ENCODE measurements at regions not wholly inside any gene's neighbourhood (a gene's known extent, or its start where the extent isn't known, plus 50 kb on each side); places are given as distances from the start of the nearest gene placed in this dataset.
"Not testable (repeated sequence)": the region's sequence is repeated elsewhere in the genome, so short reads cannot be mapped to it uniquely, and the experiment has no call there.

DNA sequence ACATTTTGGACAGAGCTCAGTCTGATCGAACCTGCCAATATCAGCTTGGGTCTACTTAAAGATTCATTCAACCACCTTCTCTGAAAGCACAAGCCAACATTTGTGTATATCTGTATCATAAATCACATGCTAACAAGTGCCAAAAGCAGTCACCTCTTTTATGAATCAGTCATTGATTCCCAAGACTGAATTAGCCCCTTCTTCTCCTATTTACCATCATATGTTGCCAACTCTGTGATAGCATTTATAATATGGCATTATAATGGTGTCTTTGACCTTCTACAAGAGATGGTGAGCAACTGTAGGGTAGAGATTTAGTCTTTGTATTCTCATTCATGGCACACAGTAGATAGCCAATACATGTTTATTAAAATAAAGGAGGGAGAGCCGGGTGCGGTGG, 61.4 kb downstream of the DDX53 start:
- no peak overlapping the region for H3K27ac ChIP-seq (ENCODE audit: low read depth, low read length, severe bottlenecking)
- no peak overlapping the region for H3K4me3 ChIP-seq (ENCODE audit: extremely low read depth, insufficient read depth, low read length, poor library complexity, severe bottlenecking)
- H3K36me3 ChIP-seq (ENCODE audit: control insufficient read depth, insufficient read depth, low read length), result no peaks in the 10 kb centered on the region
- H3K4me1 ChIP-seq (ENCODE audit: control insufficient read depth, insufficient read depth, low read length, poor library complexity, severe bottlenecking), result no peaks in the 10 kb centered on the region
- no peaks in the 10 kb centered on the region for H3K9me3 ChIP-seq (ENCODE audit: control insufficient read depth, low read length)
- 100% methylated on average over 2 of the region's 3 CpGs; no CpG with 5 or more reads in 1 of the 2 experiments for WGBS, 2 experiments (ENCODE audit: insufficient coverage in 2 of 2)

DNA sequence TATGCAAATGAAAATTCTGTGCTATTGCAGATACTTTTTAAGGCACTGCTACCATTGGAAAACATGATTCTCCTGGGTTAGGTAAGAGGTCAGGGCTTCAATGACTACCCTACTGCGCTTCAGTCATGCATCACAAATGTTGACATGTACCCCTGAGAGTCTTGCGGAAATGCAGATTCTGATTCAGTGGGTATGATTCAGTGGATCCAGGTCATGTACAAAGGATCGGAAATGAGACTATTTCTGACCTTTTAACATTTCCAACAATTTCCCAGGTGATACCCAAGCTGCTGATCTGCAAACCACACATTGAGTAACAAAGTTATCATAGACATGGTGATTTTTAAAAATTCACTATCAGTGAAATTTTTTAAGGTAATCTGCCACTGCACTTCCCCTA, 62.6 kb downstream of the DDX53 start:
- Histone ChIP-seq H3K4me1 (ENCODE audit: control insufficient read depth, insufficient read depth, low read length, poor library complexity, severe bottlenecking) (no peaks in the 10 kb centered on the region), H3K9me3 (ENCODE audit: control insufficient read depth, low read length) (no peaks in the 10 kb centered on the region), H3K4me3 (ENCODE audit: extremely low read depth, insufficient read depth, low read length, poor library complexity, severe bottlenecking) (no peak overlapping the region), H3K27ac (ENCODE audit: low read depth, low read length, severe bottlenecking) (no peak overlapping the region), H3K36me3 (ENCODE audit: control insufficient read depth, insufficient read depth, low read length) (no peaks in the 10 kb centered on the region)
- WGBS, 2 experiments (ENCODE audit: insufficient coverage in 2 of 2), result 83% methylated on average over 1 of the region's 3 CpGs; no CpG with 5 or more reads in 1 of the 2 experiments

DNA sequence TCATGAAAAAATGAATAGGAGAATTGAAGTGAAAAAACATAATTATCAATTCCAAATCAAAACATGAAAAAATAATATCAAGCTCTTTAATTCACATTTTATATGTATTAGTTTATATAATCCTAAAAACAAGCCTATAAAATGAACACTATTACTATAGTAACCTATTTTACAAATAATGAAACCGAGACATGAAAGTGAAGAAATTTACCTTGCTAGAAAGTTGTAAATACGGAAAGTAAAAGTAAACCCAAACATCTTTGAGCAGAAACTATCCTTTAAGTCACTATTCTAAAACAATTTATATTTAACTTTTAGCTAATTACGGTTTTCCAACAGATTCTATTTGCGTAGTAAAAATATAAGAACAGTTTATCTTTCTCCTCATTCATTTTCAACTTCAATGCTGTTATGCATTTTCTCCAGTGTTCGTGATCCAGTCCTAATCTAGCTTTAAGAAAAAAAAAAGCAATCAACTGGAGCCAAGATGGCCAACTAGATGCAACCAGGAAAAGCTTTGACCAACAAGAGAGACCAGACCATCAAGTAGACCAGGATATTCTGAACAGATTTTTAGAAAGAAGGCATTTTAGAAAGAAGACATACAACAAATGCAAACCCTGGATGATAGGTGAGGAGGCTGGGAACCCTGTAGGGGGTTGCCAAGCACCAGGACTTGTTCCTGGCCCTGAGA, 67.0 kb downstream of the DDX53 start:
- Histone ChIP-seq H3K27ac (ENCODE audit: low read depth, low read length, severe bottlenecking) (no peak overlapping the region), H3K36me3 (ENCODE audit: control insufficient read depth, insufficient read depth, low read length) (no peaks in the 10 kb centered on the region), H3K4me1 (ENCODE audit: control insufficient read depth, insufficient read depth, low read length, poor library complexity, severe bottlenecking) (no peaks in the 10 kb centered on the region), H3K9me3 (ENCODE audit: control insufficient read depth, low read length) (no peaks in the 10 kb centered on the region), H3K4me3 (ENCODE audit: extremely low read depth, insufficient read depth, low read length, poor library complexity, severe bottlenecking) (no peak overlapping the region)
- WGBS, 2 experiments (ENCODE audit: insufficient coverage in 2 of 2), result 86% methylated on average over 2 of the region's 5 CpGs; no CpG with 5 or more reads in 1 of the 2 experiments

DNA sequence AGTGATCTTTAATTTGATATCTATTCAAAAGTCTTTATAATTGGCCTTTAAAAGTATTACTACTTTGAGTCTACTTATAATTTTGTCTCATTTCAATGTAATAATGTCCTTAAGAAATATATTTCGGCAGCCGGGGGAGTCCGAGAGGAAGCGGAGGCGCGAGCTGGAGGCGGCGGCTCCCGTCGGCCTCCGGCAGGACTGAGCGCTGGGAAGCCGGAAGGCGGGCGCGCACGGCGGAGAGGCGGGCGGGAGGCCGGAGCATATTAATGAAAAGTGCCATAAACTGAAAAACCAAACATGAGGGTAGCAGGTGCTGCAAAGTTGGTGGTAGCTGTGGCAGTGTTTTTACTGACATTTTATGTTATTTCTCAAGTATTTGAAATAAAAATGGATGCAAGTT, 75.7 kb downstream of the DDX53 start:
- H3K27ac ChIP-seq (ENCODE audit: low read depth, low read length, severe bottlenecking); H3K4me1 ChIP-seq (ENCODE audit: control insufficient read depth, insufficient read depth, low read length, poor library complexity, severe bottlenecking); H3K4me3 ChIP-seq (ENCODE audit: extremely low read depth, insufficient read depth, low read length, poor library complexity, severe bottlenecking); H3K36me3 ChIP-seq (ENCODE audit: control insufficient read depth, insufficient read depth, low read length); H3K9me3 ChIP-seq (ENCODE audit: control insufficient read depth, low read length): not testable (repeated sequence)
- 85% methylated on average over 5 of the region's 21 CpGs; no CpG with 5 or more reads in 1 of the 2 experiments for WGBS, 2 experiments (ENCODE audit: insufficient coverage in 2 of 2)

DNA sequence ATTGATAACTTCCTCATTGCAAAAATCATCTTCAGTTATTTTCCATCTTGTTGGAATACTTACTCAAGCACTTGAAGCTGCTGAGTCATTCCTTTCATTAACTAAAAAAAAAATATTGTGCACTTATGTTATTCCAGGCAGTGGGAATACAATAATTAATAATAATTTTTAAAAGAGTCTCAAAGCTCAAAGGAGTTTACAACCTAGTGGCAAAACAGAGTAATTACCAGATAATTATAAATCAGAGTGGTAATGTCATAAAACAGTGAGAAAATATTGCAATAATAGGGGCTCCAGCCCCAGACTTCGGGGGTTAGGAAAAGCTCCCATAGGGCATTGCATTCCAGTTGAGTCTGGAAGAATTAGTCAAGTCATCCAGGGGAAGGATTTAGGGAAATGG, 79.6 kb downstream of the DDX53 start:
- no peaks in the 10 kb centered on the region for H3K9me3 ChIP-seq (ENCODE audit: control insufficient read depth, low read length)
- H3K27ac ChIP-seq (ENCODE audit: low read depth, low read length, severe bottlenecking), result no peak overlapping the region
- no CpG with 5 or more reads among the region's 1 CpG for WGBS, 2 experiments (ENCODE audit: insufficient coverage in 2 of 2)
- no peaks in the 10 kb centered on the region for H3K36me3 ChIP-seq (ENCODE audit: control insufficient read depth, insufficient read depth, low read length)
- no peak overlapping the region for H3K4me3 ChIP-seq (ENCODE audit: extremely low read depth, insufficient read depth, low read length, poor library complexity, severe bottlenecking)
- H3K4me1 ChIP-seq (ENCODE audit: control insufficient read depth, insufficient read depth, low read length, poor library complexity, severe bottlenecking), result no peaks in the 10 kb centered on the region

DNA sequence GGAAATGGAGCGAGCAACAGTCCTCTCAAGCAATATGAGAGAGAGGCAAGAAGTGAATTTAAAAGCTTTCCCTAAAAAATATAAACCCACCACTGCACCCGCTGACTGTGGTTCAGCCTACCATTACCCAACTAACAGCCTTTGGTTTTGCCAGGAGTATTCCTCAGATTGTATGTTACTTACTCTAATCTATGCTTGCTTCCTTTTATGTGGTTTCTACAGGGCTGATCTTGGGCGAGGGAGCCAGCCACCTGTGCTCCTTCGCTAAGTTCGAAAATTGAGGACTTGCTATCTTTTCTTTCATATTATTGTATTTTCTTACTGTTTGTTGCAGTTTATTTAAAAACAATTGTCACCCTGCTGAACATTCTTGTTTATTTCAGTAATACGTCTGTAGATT, 101.1 kb downstream of the DDX53 start:
- no peaks in the 10 kb centered on the region for H3K36me3 ChIP-seq (ENCODE audit: control insufficient read depth, insufficient read depth, low read length)
- 80% methylated on average over 1 of the region's 6 CpGs; no CpG with 5 or more reads in 1 of the 2 experiments for WGBS, 2 experiments (ENCODE audit: insufficient coverage in 2 of 2)
- H3K4me1 ChIP-seq (ENCODE audit: control insufficient read depth, insufficient read depth, low read length, poor library complexity, severe bottlenecking), result no peaks in the 10 kb centered on the region
- H3K9me3 ChIP-seq (ENCODE audit: control insufficient read depth, low read length), result no peaks in the 10 kb centered on the region
- no peak overlapping the region for H3K4me3 ChIP-seq (ENCODE audit: extremely low read depth, insufficient read depth, low read length, poor library complexity, severe bottlenecking)
- no peak overlapping the region for H3K27ac ChIP-seq (ENCODE audit: low read depth, low read length, severe bottlenecking)

DNA sequence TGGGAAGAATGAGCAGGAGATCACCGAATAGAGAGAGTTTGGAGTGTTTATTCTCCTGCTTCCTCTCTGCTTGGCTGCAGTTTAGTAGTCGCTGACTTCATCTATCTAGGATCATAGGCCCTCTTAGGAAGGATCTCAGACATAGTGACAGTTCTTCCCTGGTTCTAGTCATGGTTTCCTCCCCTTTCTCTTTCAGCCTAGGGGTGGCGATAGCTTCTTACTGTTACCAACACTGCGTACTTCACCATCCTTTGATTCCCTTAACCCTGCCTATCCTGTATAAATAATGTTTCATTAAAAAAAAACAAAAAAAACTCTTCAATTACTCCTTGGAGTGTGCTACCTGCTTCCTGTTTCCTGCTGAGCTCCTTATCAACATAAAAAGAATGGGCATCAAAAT, 103.8 kb downstream of the DDX53 start:
- Histone ChIP-seq H3K4me3 (ENCODE audit: extremely low read depth, insufficient read depth, low read length, poor library complexity, severe bottlenecking) (no peak overlapping the region), H3K9me3 (ENCODE audit: control insufficient read depth, low read length) (no peaks in the 10 kb centered on the region), H3K27ac (ENCODE audit: low read depth, low read length, severe bottlenecking) (no peak overlapping the region), H3K36me3 (ENCODE audit: control insufficient read depth, insufficient read depth, low read length) (no peaks in the 10 kb centered on the region), H3K4me1 (ENCODE audit: control insufficient read depth, insufficient read depth, low read length, poor library complexity, severe bottlenecking) (no peaks in the 10 kb centered on the region)
- WGBS, 2 experiments (ENCODE audit: insufficient coverage in 2 of 2), result 100% methylated on average over 1 of the region's 4 CpGs; no CpG with 5 or more reads in 1 of the 2 experiments

DNA sequence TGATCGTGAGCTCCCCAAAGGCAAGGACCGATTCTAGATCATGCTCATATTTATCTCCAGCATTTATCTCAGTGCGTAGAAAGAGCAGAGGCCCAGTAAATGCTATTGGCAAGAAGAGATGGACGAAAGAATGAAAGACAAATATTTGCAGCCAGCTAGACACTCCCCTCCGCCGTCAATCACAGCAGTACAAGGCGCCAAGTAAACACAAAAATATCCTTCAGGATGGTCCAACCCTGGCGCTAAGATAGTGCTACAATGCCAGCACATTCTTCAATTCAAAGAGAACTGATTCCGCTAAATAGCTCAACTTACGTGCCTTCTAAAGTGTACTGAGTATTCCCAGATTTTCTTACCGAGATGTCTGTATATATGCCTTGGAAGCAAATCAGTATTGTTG, 114.5 kb downstream of the DDX53 start:
- H3K4me3 ChIP-seq (ENCODE audit: extremely low read depth, insufficient read depth, low read length, poor library complexity, severe bottlenecking), result no peak overlapping the region
- H3K9me3 ChIP-seq (ENCODE audit: control insufficient read depth, low read length), result no peaks in the 10 kb centered on the region
- H3K27ac ChIP-seq (ENCODE audit: low read depth, low read length, severe bottlenecking), result no peak overlapping the region
- no peaks in the 10 kb centered on the region for H3K4me1 ChIP-seq (ENCODE audit: control insufficient read depth, insufficient read depth, low read length, poor library complexity, severe bottlenecking)
- 44 to 100% methylated on average over 2 to 3 of the region's 11 CpGs for WGBS, 2 experiments (ENCODE audit: insufficient coverage in 2 of 2)
- H3K36me3 ChIP-seq (ENCODE audit: control insufficient read depth, insufficient read depth, low read length), result no peaks in the 10 kb centered on the region

DNA sequence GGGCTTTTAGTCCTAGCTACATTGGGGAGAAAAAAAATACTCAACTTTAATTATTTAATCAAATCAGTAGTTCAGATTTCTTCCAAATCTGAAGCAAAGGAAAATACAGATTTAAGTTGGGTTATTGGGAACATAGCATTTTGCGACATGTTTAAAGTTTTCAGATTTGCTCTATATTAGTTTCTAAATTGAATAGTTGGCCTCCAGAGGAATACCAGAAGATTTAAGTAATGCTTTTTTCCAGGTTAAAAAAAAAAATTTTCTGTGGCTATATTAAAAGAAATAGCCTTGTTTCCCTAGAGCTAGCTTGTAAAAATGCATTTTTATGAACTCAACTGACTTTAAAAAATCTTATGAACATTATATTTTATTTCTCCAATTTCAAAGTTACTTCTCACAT, 115.9 kb downstream of the DDX53 start:
- no peaks in the 10 kb centered on the region for H3K36me3 ChIP-seq (ENCODE audit: control insufficient read depth, insufficient read depth, low read length)
- no peak overlapping the region for H3K27ac ChIP-seq (ENCODE audit: low read depth, low read length, severe bottlenecking)
- H3K9me3 ChIP-seq (ENCODE audit: control insufficient read depth, low read length), result no peaks in the 10 kb centered on the region
- no peak overlapping the region for H3K4me3 ChIP-seq (ENCODE audit: extremely low read depth, insufficient read depth, low read length, poor library complexity, severe bottlenecking)
- H3K4me1 ChIP-seq (ENCODE audit: control insufficient read depth, insufficient read depth, low read length, poor library complexity, severe bottlenecking), result no peaks in the 10 kb centered on the region
- WGBS, 2 experiments (ENCODE audit: insufficient coverage in 2 of 2), result no CpG with 5 or more reads among the region's 1 CpG

DNA sequence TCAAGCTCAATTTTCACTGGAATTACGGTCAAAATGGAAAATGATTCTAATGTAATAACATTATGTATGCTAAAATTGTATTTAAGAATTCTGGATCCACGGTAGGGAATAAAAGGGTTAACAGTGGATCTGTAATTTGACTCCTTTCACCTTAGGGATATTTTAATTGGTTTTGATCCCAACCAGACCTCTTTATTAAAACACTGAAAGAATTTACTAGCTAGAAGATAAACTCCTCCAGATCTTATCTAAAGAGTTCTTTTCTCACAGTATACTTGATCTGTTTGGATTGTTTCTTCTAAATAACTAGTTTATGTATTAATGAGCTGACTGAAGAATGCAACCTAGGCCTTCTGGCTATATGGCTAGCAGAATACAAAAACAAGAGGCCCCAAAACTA, 118.4 kb downstream of the DDX53 start:
- Histone ChIP-seq H3K27ac (ENCODE audit: low read depth, low read length, severe bottlenecking) (no peak overlapping the region), H3K4me1 (ENCODE audit: control insufficient read depth, insufficient read depth, low read length, poor library complexity, severe bottlenecking) (no peaks in the 10 kb centered on the region), H3K4me3 (ENCODE audit: extremely low read depth, insufficient read depth, low read length, poor library complexity, severe bottlenecking) (no peak overlapping the region), H3K9me3 (ENCODE audit: control insufficient read depth, low read length) (no peaks in the 10 kb centered on the region), H3K36me3 (ENCODE audit: control insufficient read depth, insufficient read depth, low read length) (no peaks in the 10 kb centered on the region)
- WGBS, 2 experiments (ENCODE audit: insufficient coverage in 2 of 2), result no CpG with 5 or more reads among the region's 2 CpGs

DNA sequence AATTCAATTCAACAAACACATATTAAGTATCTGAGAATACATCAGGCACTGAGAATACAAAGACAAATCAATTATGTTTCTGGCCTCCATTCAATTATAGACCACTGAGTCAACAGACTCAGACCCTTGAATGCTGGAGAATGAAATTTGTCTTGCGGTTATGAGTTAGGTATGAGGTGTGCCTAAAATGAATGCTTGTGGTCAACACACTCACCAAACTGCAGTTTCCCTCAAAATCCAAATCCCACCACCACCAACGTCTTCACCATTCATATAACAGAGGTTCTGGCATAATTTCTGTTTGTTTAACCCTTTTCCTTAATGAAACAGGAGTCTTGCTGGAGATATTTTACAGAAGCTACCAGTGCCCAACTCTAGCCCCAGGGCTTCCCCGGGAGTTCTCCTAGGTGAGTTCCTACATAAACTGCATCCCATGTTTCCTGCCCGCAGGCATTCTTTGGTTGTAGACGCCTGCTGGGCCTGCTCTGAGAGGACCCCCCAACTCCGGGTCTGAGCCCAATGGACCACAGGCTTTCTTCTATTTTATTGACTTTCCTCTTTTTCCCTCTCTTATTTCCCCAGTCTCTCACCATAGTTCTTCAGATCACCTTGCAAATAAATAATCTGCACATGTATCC, 119.2 kb downstream of the DDX53 start:
- no peaks in the 10 kb centered on the region for H3K36me3 ChIP-seq (ENCODE audit: control insufficient read depth, insufficient read depth, low read length)
- H3K4me1 ChIP-seq (ENCODE audit: control insufficient read depth, insufficient read depth, low read length, poor library complexity, severe bottlenecking), result no peaks in the 10 kb centered on the region
- WGBS, 2 experiments (ENCODE audit: insufficient coverage in 2 of 2), result 73 to 81% methylated on average over 3 to 4 of the region's 6 CpGs
- no peaks in the 10 kb centered on the region for H3K9me3 ChIP-seq (ENCODE audit: control insufficient read depth, low read length)
- H3K27ac ChIP-seq (ENCODE audit: low read depth, low read length, severe bottlenecking), result no peak overlapping the region
- H3K4me3 ChIP-seq (ENCODE audit: extremely low read depth, insufficient read depth, low read length, poor library complexity, severe bottlenecking), result no peak overlapping the region

All from mesodermal cell (in vitro differentiated cells).